Endothelial cell of umbilical vein (primary cell): ENCODE measurements at regions not wholly inside any gene's neighbourhood (a gene's known extent, or its start where the extent isn't known, plus 50 kb on each side); places are given as distances from the start of the nearest gene placed in this dataset.

ENCODE experiments used
- BruUV-seq: library from RNA; stranded (reverse); fragments of 400-500 nt; replicated peaks from 2 replicates; lab custom pipeline; 2021; lab: Mats Ljungman, UMichigan
- CTCF ChIA-PET: fragments of 300-600, 350-600 bp; sonication (Branson Sonifier 250); formaldehyde crosslinking; loops from one replicate; lab custom pipeline; 2021; ENCODE audit warnings: antibody characterized with exemption, inconsistent platforms; lab: Charles Lee
- POLR2A ChIA-PET: fragments of 300-600, 350-600 bp; sonication (Branson Sonifier 250); formaldehyde crosslinking; loops from one replicate; lab custom pipeline; 2021; ENCODE audit warnings: antibody characterized with exemption, inconsistent platforms; lab: Charles Lee
- DNase-seq: peaks from one replicate; pipeline ENCODE4 v3.0.0-alpha.2; 2011; ENCODE audit warnings: low read depth, low spot score
- FAIRE-seq: peaks from 2 replicates; lab custom pipeline; 2011; peaks lifted over from hg19 to GRCh38; lab: Jason Lieb, UNC
- H2AFZ ChIP-seq: 2 replicates; pipeline ENCODE4 v1.6.0; 2012; ENCODE audit warnings: low read depth, low read length, control low read depth, inconsistent platforms
- H3K27ac ChIP-seq: 2 replicates; pipeline ENCODE4 v1.5.1; 2011; ENCODE audit warnings: low read depth, mild to moderate bottlenecking, control low read depth, low read length, moderate library complexity; ENCODE audit not compliant: insufficient read depth
- H3K27me3 ChIP-seq, 2 experiments: 2 replicates each; pipeline versions ENCODE4 v1.6.0 to v1.6.1; 2011; ENCODE audit warnings: low read length in 2 of 2, mixed read lengths in 1 of 2; ENCODE audit not compliant: control insufficient read depth in 2 of 2, insufficient read depth in 2 of 2
- H3K36me3 ChIP-seq, 2 experiments: 2 replicates in 1 of 2; 3 replicates in 1 of 2; pipeline ENCODE4 v1.5.1; 2011; ENCODE audit warnings: low read length in 2 of 2, mild to moderate bottlenecking in 1 of 2, moderate library complexity in 1 of 2; ENCODE audit not compliant: control insufficient read depth in 2 of 2, insufficient read depth in 2 of 2; ENCODE audit errors: extremely low read depth in 1 of 2
- H3K4me1 ChIP-seq: 3 replicates; pipeline ENCODE4 v1.5.1; 2011; ENCODE audit warnings: mild to moderate bottlenecking, low read length; ENCODE audit not compliant: control insufficient read depth, insufficient read depth; ENCODE audit errors: extremely low read depth
- H3K4me2 ChIP-seq: 2 replicates; pipeline ENCODE4 v1.6.1; 2011; ENCODE audit warnings: low read length, control low read depth, mixed read lengths; ENCODE audit not compliant: insufficient read depth
- H3K4me3 ChIP-seq, 3 experiments: fragments of 200-600 bp in 1 of 3; sonication (generic), shearing (Covaris generic) in 1 of 3; replicated peaks in 1 of 3; 2 replicates each; pipeline ENCODE4 v1.5.1; 2011 to 2016; ENCODE audit warnings: control low read depth in 3 of 3, low read length in 3 of 3, mild to moderate bottlenecking in 2 of 3, inconsistent platforms in 1 of 3, low read depth in 1 of 3, moderate library complexity in 1 of 3; ENCODE audit not compliant: insufficient read depth in 1 of 3
- H3K79me2 ChIP-seq: 2 replicates; pipeline ENCODE4 v1.6.0; 2012; ENCODE audit warnings: low read length, inconsistent platforms; ENCODE audit not compliant: control insufficient read depth, insufficient read depth
- H3K9ac ChIP-seq: replicated peaks from 2 replicates; pipeline ENCODE3; 2011; ENCODE audit warnings: low read length, control low read depth; ENCODE audit not compliant: insufficient read depth; ENCODE audit errors: extremely low read depth
- H3K9me1 ChIP-seq: replicated peaks from 3 replicates; pipeline ENCODE4 v1.6.0; 2011; ENCODE audit warnings: mild to moderate bottlenecking, low read length; ENCODE audit not compliant: control insufficient read depth, insufficient read depth; ENCODE audit errors: extremely low read depth
- H3K9me3 ChIP-seq: replicated peaks from 2 replicates; pipeline ENCODE4 v1.5.1; 2012; ENCODE audit warnings: low read length, inconsistent platforms; ENCODE audit not compliant: control insufficient read depth, insufficient read depth
- H4K20me1 ChIP-seq: replicated peaks from 2 replicates; pipeline ENCODE3; 2011; ENCODE audit warnings: mild to moderate bottlenecking, low read length; ENCODE audit not compliant: control insufficient read depth, insufficient read depth; ENCODE audit errors: extremely low read depth
- CTCF ChIP-seq, 2 donors: IDR thresholded peaks; 1 replicate in 1 of 2; 2 replicates in 1 of 2; pipeline ENCODE4 v1.5.1; 2011; ENCODE audit warnings: low read length in 2 of 2, mild to moderate bottlenecking in 2 of 2, moderate library complexity in 2 of 2, control low read depth in 1 of 2, inconsistent platforms in 1 of 2, low read depth in 1 of 2; ENCODE audit not compliant: insufficient read depth in 1 of 2; ENCODE audit errors: extremely low read depth in 1 of 2
- EZH2 ChIP-seq: IDR thresholded peaks from 2 replicates; pipeline ENCODE4 v1.6.1; 2012; ENCODE audit warnings: borderline replicate concordance, low read depth, mild to moderate bottlenecking, moderate library complexity, low read length, inconsistent platforms; ENCODE audit not compliant: severe bottlenecking
- FOS ChIP-seq: IDR thresholded peaks from 2 replicates; pipeline ENCODE4 v1.6.1; 2011; ENCODE audit warnings: mild to moderate bottlenecking, low read length, moderate library complexity, borderline replicate concordance; ENCODE audit not compliant: insufficient read depth
- GATA2 ChIP-seq: IDR thresholded peaks from 2 replicates; pipeline ENCODE4 v1.7.0; 2011; ENCODE audit warnings: low read depth, mild to moderate bottlenecking, moderate library complexity, mixed read lengths, low read length; ENCODE audit not compliant: insufficient read length, insufficient read depth
- JUN ChIP-seq: IDR thresholded peaks from 2 replicates; pipeline ENCODE4 v1.6.1; 2011; ENCODE audit warnings: borderline replicate concordance, low read depth; ENCODE audit not compliant: insufficient read length, insufficient read depth
- MAX ChIP-seq: IDR thresholded peaks from 2 replicates; pipeline ENCODE4 v1.6.1; 2011; ENCODE audit not compliant: insufficient read depth, insufficient read length
- MYC ChIP-seq: IDR thresholded peaks from one replicate; pipeline ENCODE4 v1.6.1; 2011; ENCODE audit warnings: mild to moderate bottlenecking, low read depth, low read length
- POLR2A ChIP-seq: IDR thresholded peaks from 2 replicates; pipeline ENCODE4 v1.6.1; 2012; ENCODE audit warnings: low read depth, mild to moderate bottlenecking, control low read depth, low read length
- POLR2AphosphoS5 ChIP-seq: IDR thresholded peaks from 2 replicates; pipeline ENCODE4 v1.6.1; 2012; ENCODE audit warnings: low read depth, mild to moderate bottlenecking, control low read depth, low read length, moderate library complexity; ENCODE audit not compliant: insufficient read depth
- dilution Hi-C: fragments of 300-500 bp; cut with MboI; formaldehyde crosslinking; loops from one replicate; pipeline ENCODE4 v1.15.0; 2019; ENCODE audit warnings: low sequenced_read_pairs; ENCODE audit not compliant: extremely low pct_ligation_motif_present
- intact Hi-C: fragments of 100-400 bp; cut with micrococcal nuclease; formaldehyde crosslinking; loops from one replicate; pipeline ENCODE4 v1.10.0; 2022

- no peak for DNase-seq
- Histone ChIP-seq H3K4me3 (no peak overlapping the region), H3K27me3 (no peaks in the 10 kb centered on the region), H3K27ac (no peak overlapping the region), H3K4me2 (no peak overlapping the region), H4K20me1 (no peaks in the 10 kb centered on the region), H3K9me1 (no peaks in the 10 kb centered on the region), H3K36me3 (no peaks in the 10 kb centered on the region), H3K4me1 (no peaks in the 10 kb centered on the region), H2AFZ (no peak overlapping the region), H3K9me3 (no peaks in the 10 kb centered on the region), H3K9ac (no peak overlapping the region), H3K79me2 (no peaks in the 10 kb centered on the region)
- ChIA-PET POLR2A (no interaction called here), CTCF (interaction anchor here (1.0 kb wide), 1 partner anchor 15 kb away, joined by 3 read pairs; no protein-coding TSS in a partner anchor)
- intact Hi-C loops (no loop called here), dilution Hi-C loops (no loop called here)
- no TSS peak for BruUV-seq
- FAIRE-seq: no peak
- TF ChIP-seq POLR2AphosphoS5: no peak
- TF ChIP-seq MAX: no peak
- no peak for TF ChIP-seq MYC
- no peak for TF ChIP-seq GATA2
- TF ChIP-seq FOS: no peak
- no peak for TF ChIP-seq POLR2A
- no peak for TF ChIP-seq EZH2
- TF ChIP-seq JUN: no peak
- TF ChIP-seq CTCF (IDR thresholded peaks at IDR 0.05; ENCODE audit: extremely low read depth in 1 of 2, insufficient read depth in 1 of 2, low read depth in 1 of 2, low read length in 2 of 2): no peak
These were observed 977.0 kb upstream of the NR2F2 start for GRCh38 chr15:95353512-95353911.
